D341Med (cell line): ENCODE measurements at regions not wholly inside any gene's neighbourhood (a gene's known extent, or its start where the extent isn't known, plus 50 kb on each side); places are given as distances from the start of the nearest gene placed in this dataset.

Experiments used
- DNase-seq: peaks from one replicate; pipeline ENCODE4 v3.0.0; 2012; ENCODE audit warnings: low spot score

DNA sequence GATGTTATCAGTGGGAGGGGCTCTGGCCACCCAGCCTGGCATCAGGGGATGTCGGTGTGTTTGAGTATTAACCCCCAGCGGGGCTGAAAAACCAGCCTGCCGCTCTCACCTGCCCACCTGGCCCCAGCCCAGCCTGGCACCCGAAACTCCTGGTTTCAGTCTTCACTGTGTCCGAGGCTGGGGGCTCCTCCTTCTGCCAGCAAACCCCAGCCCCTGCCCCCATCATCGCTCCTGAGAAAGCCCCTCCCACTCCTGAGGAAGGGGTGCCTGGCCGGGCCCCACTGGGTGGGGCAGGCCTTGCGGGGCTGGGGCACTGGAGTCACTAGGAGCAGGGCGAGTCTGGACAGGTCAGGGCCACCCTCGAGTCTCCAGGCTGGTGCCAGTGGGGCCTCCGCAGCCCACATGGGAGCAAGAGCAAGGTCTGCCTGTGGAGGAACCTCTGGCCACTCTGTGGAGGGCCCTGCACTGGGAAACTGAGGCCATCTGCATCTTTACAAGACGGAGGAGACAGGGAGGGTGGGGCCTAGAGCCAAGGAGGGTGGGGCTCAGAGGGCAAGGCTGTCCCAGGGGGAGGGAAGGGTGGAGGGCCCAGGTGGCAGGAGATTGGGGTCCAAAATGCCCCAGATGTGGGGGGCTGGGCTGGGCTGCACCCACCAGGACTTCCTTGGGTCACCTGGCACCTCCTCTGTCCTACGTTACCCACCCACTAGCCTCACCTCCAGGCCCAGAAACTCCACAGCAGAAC, 51.5 kb upstream of the NOTCH1 start:
- DNase-seq = no peak

DNA sequence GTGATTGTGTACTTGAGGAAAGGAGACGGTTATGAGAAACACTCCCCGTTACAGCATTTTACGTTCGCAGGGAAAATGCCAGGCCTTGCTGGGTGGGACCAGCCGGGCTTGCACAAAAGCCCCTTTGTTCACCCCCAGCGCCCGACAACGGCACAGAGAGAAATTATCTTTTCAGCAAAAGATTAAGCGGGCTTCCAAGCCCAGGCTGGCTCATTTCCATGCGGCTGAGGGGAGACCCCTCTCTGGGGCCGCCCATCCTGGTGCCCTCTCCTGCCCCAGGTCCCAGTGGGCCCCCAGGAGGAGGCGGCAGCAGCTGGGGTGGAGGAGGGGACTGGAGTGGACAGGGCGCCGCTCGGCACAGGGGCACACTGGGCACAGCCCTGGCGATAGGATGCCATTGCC, 50.8 kb upstream of the NOTCH1 start:
- no peak for DNase-seq

DNA sequence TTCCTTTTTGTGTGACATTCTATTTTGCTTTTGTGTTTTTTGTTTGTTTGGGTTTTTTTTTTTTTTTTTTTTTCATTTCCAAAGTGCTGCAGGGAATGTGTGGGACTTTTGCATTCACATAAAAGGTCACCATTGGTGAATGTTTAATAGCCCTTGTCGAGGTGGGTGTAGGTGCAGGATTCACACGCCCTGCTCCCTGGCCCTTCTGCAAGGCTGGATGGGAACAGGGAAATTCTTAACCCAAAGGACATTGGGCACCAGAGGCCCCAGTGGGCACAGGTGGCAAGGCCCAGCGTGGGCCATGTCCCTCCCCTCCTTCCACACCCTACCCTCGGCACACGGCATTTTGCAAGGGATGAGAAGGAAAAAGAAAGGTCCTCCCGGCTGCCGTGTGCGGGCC, 50.4 kb upstream of the NOTCH1 start:
- no peak for DNase-seq

DNA sequence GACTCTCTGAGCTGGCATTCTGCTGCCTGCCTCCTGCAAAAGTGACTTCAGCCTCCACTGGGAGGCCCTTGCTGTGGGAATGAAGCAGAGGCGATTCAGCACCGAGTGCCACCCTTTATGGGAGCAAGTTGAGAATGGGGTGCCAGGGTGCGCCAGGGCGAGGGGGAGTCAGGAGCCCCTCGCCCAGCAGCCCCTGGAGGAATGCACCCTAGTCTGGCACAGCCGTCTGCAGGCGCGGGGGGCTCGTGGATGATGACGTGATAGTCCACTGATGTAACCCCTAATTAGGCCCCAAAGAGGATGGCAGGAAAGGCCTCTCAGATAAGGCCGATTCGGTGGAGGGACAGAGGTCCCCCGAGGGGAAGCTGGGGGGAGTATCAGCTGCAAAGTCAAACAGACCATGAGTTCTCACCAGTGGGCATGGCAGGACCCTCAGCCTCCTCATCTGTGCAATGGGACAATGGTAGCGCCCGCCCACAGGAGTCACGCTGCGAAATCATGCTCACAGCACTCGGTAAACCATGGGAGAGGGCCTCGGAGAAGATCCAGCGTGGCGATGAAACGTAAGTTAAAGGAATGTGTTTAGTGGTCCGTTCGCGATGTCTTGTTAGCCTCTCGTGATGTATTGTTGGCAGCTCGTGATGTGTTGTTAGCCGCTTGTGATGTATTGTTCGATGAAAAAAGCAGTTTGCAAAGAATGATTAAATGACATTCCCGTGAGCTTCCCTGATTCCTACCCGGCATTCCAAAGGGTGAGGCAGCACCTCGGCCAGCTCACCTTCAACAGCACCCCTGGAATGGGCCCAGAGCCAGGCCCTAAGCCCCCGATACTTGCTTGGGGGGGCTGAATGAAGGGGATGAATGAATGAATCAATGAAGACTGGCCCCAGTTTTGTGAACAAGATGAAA, 49.7 kb upstream of the NOTCH1 start:
- no peak for DNase-seq
